ENCODE measurements at regions not wholly inside any gene's neighbourhood (a gene's known extent, or its start where the extent isn't known, plus 50 kb on each side); places are given as distances from the start of the nearest gene placed in this dataset.

DNA sequence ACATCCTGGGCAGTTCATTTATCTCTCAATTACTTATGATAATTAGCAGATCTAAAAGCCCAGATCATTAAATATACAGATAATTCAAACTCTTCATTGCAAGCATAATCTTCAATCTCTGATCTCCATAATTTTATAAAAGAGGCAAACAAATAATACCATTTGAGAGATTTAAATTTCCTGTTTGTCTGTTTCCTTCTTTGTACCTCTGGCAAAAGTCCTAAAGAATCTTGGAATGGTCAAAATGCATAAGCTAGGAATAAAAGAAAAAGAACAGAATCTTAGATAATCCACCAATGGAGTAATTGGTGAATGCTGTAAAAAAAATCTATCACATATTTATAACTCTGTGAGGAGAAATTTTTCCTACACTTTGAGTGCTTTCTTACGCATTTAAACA, 1080.9 kb upstream of the ZEB2 start:
- DNase-seq (ENCODE audit: low read depth) = no peak
- no peaks in the 10 kb centered on the region for H3K27me3 ChIP-seq (ENCODE audit: control insufficient read depth, insufficient read depth, low read length)
- no peaks in the 10 kb centered on the region for H3K36me3 ChIP-seq (ENCODE audit: control insufficient read depth, insufficient read depth, low read length)
- no peak for FAIRE-seq
- H3K4me3 ChIP-seq (ENCODE audit: low read depth, low read length) = no peak overlapping the region
- TF ChIP-seq, protein P1, sequence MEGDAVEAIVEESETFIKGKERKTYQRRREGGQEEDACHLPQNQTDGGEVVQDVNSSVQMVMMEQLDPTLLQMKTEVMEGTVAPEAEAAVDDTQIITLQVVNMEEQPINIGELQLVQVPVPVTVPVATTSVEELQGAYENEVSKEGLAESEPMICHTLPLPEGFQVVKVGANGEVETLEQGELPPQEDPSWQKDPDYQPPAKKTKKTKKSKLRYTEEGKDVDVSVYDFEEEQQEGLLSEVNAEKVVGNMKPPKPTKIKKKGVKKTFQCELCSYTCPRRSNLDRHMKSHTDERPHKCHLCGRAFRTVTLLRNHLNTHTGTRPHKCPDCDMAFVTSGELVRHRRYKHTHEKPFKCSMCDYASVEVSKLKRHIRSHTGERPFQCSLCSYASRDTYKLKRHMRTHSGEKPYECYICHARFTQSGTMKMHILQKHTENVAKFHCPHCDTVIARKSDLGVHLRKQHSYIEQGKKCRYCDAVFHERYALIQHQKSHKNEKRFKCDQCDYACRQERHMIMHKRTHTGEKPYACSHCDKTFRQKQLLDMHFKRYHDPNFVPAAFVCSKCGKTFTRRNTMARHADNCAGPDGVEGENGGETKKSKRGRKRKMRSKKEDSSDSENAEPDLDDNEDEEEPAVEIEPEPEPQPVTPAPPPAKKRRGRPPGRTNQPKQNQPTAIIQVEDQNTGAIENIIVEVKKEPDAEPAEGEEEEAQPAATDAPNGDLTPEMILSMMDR (IDR thresholded peaks at IDR 0.05; ENCODE audit: insufficient read depth, low read length, severe bottlenecking) = no peak

DNA sequence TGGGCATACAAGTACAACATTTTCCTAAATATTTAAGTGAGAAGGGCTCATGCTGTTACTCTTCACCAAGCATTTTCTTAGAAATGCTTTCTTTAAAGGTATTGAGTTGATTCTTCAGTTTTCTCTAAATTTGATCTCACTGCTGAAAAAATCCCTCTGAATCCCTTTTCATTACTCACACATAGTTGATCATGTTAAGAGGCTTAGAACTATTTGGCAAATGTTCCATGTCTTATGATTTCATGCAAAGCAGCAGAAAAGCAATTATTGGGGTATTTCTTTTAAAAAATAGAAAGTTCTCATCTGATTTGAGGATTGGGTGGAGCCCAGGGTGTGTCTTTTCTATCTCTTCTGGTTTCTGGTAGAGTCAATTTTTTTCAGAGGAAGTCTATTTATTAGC, 1079.8 kb upstream of the ZEB2 start:
- FAIRE-seq = no peak
- Histone ChIP-seq H3K27me3 (ENCODE audit: control insufficient read depth, insufficient read depth, low read length) (no peaks in the 10 kb centered on the region), H3K36me3 (ENCODE audit: control insufficient read depth, insufficient read depth, low read length) (no peaks in the 10 kb centered on the region), H3K4me3 (ENCODE audit: low read depth, low read length) (no peak overlapping the region)
- TF ChIP-seq, protein P1 (IDR thresholded peaks at IDR 0.05; ENCODE audit: insufficient read depth, low read length, severe bottlenecking) = no peak
- peak; percentile 41 for DNase-seq (ENCODE audit: low read depth)

DNA sequence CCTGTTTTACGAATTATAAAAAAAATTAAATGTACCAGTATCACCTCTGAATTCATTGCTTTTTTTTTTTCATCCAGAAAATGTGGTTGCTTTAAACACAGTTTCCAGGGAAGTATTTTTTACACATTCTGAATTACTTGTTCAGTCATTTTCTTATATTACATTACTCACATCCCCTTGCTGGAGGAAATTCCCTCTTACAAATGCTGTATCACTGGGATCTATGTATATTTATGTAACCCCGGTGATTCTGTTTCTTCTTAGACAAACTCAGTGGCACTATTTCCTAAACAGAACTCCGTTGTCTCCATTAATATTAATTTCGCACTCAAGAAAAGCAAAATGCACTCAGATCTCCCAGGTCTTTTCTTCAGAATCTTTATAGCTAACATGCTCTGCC, 1078.5 kb upstream of the ZEB2 start:
- no peaks in the 10 kb centered on the region for H3K36me3 ChIP-seq (ENCODE audit: control insufficient read depth, insufficient read depth, low read length)
- peak; percentile 86 for DNase-seq (ENCODE audit: low read depth)
- TF ChIP-seq, protein P1 (IDR thresholded peaks at IDR 0.05; ENCODE audit: insufficient read depth, low read length, severe bottlenecking) = no peak
- no peaks in the 10 kb centered on the region for H3K27me3 ChIP-seq (ENCODE audit: control insufficient read depth, insufficient read depth, low read length)
- FAIRE-seq = no peak
- no peak overlapping the region for H3K4me3 ChIP-seq (ENCODE audit: low read depth, low read length)

DNA sequence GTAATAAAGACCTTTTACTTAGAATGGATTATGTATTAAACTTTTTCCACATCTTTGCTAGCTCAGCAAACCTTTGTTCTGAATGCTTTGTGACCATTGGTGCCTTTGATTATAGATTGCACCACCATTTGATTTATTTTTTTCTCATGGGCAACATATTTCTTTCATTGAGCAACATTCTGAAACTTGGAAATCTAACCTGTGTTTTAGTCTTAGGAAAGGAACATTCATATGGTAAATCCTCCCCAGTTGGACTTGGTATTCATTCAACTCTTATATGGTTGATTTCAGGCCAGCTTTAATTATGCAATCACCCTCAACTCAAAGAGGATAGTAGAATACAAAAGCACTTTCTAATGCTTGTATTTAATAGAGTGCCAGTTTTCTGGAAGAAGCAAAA, 1077.9 kb upstream of the ZEB2 start:
- FAIRE-seq (no peak), DNase-seq (ENCODE audit: low read depth) (peak; percentile 18)
- no peak overlapping the region for H3K4me3 ChIP-seq (ENCODE audit: low read depth, low read length)
- TF ChIP-seq, protein P1 (IDR thresholded peaks at IDR 0.05; ENCODE audit: insufficient read depth, low read length, severe bottlenecking) = no peak
- H3K27me3 ChIP-seq (ENCODE audit: control insufficient read depth, insufficient read depth, low read length) = no peaks in the 10 kb centered on the region
- H3K36me3 ChIP-seq (ENCODE audit: control insufficient read depth, insufficient read depth, low read length) = no peaks in the 10 kb centered on the region

DNA sequence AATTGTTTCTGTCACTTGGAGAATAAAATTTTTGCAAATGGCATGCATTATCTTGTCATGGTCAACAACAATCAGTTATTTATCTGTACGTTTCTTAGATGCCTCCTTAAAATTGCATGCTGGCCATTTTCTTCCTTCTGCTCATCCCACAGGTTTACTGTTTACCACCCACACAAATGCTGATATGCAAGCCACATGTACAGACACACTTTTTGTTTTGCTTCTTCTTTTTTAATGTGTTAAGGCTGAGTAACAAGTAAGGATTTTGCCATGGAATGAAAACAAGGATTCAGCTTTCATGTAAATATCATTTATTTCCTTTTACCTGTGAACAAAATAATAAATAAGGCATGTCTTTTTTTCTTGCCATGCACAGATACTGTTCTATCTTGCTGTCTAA, 1077.1 kb upstream of the ZEB2 start:
- Histone ChIP-seq H3K4me3 (ENCODE audit: low read depth, low read length) (no peak overlapping the region), H3K27me3 (ENCODE audit: control insufficient read depth, insufficient read depth, low read length) (no peaks in the 10 kb centered on the region), H3K36me3 (ENCODE audit: control insufficient read depth, insufficient read depth, low read length) (no peaks in the 10 kb centered on the region)
- FAIRE-seq (no peak), DNase-seq (ENCODE audit: low read depth) (peak; percentile 55)
- TF ChIP-seq, protein P1 (IDR thresholded peaks at IDR 0.05; ENCODE audit: insufficient read depth, low read length, severe bottlenecking) = no peak

DNA sequence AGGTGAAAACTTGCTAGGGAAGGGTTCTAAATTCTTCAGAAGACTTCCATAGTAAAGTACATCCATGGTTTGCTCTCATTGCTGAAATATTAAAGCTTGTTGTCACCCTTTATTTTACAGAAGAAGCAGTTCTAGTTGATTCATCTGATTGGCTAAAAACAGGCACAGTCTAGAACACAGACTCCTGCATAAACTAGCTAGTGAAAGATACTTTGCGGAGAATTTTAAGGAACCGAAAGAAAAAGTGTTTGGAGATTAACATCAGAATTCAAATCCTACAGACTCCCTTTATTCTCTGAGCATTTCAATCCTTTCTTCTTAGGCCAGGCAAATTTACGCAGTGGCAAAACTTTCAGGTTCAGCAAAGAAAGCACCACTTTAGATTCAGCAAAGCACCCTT, 1076.5 kb upstream of the ZEB2 start:
- TF ChIP-seq, protein P1 (IDR thresholded peaks at IDR 0.05; ENCODE audit: insufficient read depth, low read length, severe bottlenecking) = no peak
- FAIRE-seq (no peak), DNase-seq (ENCODE audit: low read depth) (no peak)
- Histone ChIP-seq H3K27me3 (ENCODE audit: control insufficient read depth, insufficient read depth, low read length) (no peaks in the 10 kb centered on the region), H3K36me3 (ENCODE audit: control insufficient read depth, insufficient read depth, low read length) (no peaks in the 10 kb centered on the region), H3K4me3 (ENCODE audit: low read depth, low read length) (no peak overlapping the region)

All from bronchial epithelial cell (primary cell).